GM23338 (cell line): ENCODE measurements at regions not wholly inside any gene's neighbourhood (a gene's known extent, or its start where the extent isn't known, plus 50 kb on each side); places are given as distances from the start of the nearest gene placed in this dataset.
"Not testable (repeated sequence)": the region's sequence is repeated elsewhere in the genome, so short reads cannot be mapped to it uniquely, and the experiment has no call there.

Experiments used
- CREB1 ChIP-seq: fragments of 250-450 bp; sonication (Bioruptor Pico); IDR thresholded peaks from 2 replicates; pipeline ENCODE4 v1.5.0; 2020; ENCODE audit warnings: low read depth, mild to moderate bottlenecking, moderate library complexity
- EZH2 ChIP-seq: fragments of 200-600 bp; sonication (generic); IDR thresholded peaks from one replicate; pipeline ENCODE4 v1.8.0; 2017; ENCODE audit warnings: antibody characterized with exemption, mild to moderate bottlenecking, low read depth; ENCODE audit not compliant: unreplicated experiment
- TF ChIP-seq, protein P1 (sequence below), 2 experiments: fragments of 200-600 bp in 1 of 2; sonication (generic) in 1 of 2; conservative IDR thresholded peaks; 2 replicates each; pipeline versions ENCODE4 v1.5.1 to v1.6.1; 2016 to 2017; ENCODE audit warnings: antibody characterized with exemption in 2 of 2, low read depth in 2 of 2, mild to moderate bottlenecking in 2 of 2, moderate library complexity in 1 of 2

DNA sequence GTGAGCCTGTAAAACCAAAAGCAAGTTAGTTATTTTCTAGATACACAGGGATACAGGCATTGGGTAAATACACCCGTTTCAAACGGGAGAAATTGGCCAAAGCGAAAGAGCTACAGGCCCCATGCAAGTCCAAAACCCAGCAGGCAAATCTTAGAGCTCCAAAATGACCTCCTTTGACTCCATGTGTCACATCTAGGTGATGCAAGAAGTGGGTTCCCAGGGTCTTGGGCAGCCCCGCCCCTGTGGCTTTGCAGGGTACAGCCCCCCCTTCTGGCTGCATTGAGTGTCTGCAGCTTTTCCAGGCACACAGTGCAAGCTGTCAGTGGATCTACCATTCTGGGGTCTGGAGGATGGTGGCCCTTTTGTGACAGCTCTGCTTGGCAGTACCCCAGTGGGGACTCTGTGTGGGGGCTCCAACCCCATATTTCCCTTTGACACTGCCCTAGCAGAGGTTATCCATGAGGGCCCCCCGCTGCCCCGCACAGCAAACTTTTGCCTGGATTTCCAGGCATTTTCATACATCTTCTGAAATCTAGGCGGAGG is 1367.6 kb downstream of the CDH12 start:
- TF ChIP-seq EZH2; CREB1 (CRISPR knock-in tag): not testable (repeated sequence)
- TF ChIP-seq, protein P1, sequence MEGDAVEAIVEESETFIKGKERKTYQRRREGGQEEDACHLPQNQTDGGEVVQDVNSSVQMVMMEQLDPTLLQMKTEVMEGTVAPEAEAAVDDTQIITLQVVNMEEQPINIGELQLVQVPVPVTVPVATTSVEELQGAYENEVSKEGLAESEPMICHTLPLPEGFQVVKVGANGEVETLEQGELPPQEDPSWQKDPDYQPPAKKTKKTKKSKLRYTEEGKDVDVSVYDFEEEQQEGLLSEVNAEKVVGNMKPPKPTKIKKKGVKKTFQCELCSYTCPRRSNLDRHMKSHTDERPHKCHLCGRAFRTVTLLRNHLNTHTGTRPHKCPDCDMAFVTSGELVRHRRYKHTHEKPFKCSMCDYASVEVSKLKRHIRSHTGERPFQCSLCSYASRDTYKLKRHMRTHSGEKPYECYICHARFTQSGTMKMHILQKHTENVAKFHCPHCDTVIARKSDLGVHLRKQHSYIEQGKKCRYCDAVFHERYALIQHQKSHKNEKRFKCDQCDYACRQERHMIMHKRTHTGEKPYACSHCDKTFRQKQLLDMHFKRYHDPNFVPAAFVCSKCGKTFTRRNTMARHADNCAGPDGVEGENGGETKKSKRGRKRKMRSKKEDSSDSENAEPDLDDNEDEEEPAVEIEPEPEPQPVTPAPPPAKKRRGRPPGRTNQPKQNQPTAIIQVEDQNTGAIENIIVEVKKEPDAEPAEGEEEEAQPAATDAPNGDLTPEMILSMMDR (conservative IDR thresholded peaks at IDR 0.05; ENCODE audit: low read depth in 2 of 2) = peak; percentile 54 to 56
